Neutrophil (primary cell): ENCODE measurements at regions not wholly inside any gene's neighbourhood (a gene's known extent, or its start where the extent isn't known, plus 50 kb on each side); places are given as distances from the start of the nearest gene placed in this dataset.

Experiments used
- H3K27ac ChIP-seq: fragments of 200-600 bp; sonication (generic); 2 replicates; pipeline ENCODE4 v1.5.1; 2016; ENCODE audit warnings: mild to moderate bottlenecking, moderate library complexity
- H3K27me3 ChIP-seq: fragments of 200-600 bp; sonication (generic); 2 replicates; pipeline ENCODE4 v1.6.0; 2016; ENCODE audit warnings: mild to moderate bottlenecking
- H3K36me3 ChIP-seq: fragments of 200-600 bp; sonication (generic); 2 replicates; pipeline ENCODE4 v1.5.1; 2017
- H3K4me1 ChIP-seq, 2 experiments: fragments of 200-600 bp in 1 of 2; sonication (generic) in 1 of 2; 1 replicate in 1 of 2; 2 replicates in 1 of 2; pipeline versions ENCODE4 v1.5.1 to v1.6.1; 2013 to 2016; ENCODE audit warnings: low read depth in 1 of 2, low read length in 1 of 2, mild to moderate bottlenecking in 1 of 2, moderate library complexity in 1 of 2; ENCODE audit not compliant: control insufficient read depth in 1 of 2, insufficient read depth in 1 of 2
- H3K4me3 ChIP-seq, 2 experiments: fragments of 200-600 bp in 1 of 2; sonication (generic) in 1 of 2; 1 replicate in 1 of 2; 2 replicates in 1 of 2; pipeline ENCODE4 v1.5.1; 2013 to 2016; ENCODE audit warnings: low read depth in 1 of 2, low read length in 1 of 2, mild to moderate bottlenecking in 1 of 2, moderate library complexity in 1 of 2
- H3K9me3 ChIP-seq: fragments of 200-600 bp; sonication (generic); 2 replicates; pipeline ENCODE4 v1.5.1; 2016
- CTCF ChIP-seq: fragments of 200-600 bp; sonication (generic); IDR thresholded peaks from 2 replicates; pipeline ENCODE4 v1.5.1; 2016; ENCODE audit warnings: antibody characterized with exemption

- H3K36me3 ChIP-seq = no peaks in the 10 kb centered on the region
- no peak overlapping the region for H3K4me3 ChIP-seq
- no peak overlapping the region for H3K27ac ChIP-seq
- H3K9me3 ChIP-seq = no peaks in the 10 kb centered on the region
- TF ChIP-seq CTCF = no peak
- no peaks in the 10 kb centered on the region for H3K27me3 ChIP-seq
- no peaks in the 10 kb centered on the region for H3K4me1 ChIP-seq
Measured at GRCh38 chr12:104816845-104817503, 141.1 kb downstream of the SLC41A2 start.

- H3K4me1 ChIP-seq = no peaks in the 10 kb centered on the region
- H3K27me3 ChIP-seq = no peaks in the 10 kb centered on the region
- no peaks in the 10 kb centered on the region for H3K36me3 ChIP-seq
- H3K27ac ChIP-seq = no peak overlapping the region
- TF ChIP-seq CTCF = no peak
- H3K4me3 ChIP-seq = no peak overlapping the region
- H3K9me3 ChIP-seq = no peaks in the 10 kb centered on the region
Measured at GRCh38 chr12:104815935-104816334, 142.2 kb downstream of the SLC41A2 start.

GRCh38 chr12:104814944-104815343, 143.1 kb downstream of the SLC41A2 start:
- no peak overlapping the region for H3K4me3 ChIP-seq
- H3K9me3 ChIP-seq = no peaks in the 10 kb centered on the region
- H3K4me1 ChIP-seq = no peaks in the 10 kb centered on the region
- TF ChIP-seq CTCF = no peak
- H3K36me3 ChIP-seq = no peaks in the 10 kb centered on the region
- no peaks in the 10 kb centered on the region for H3K27me3 ChIP-seq
- no peak overlapping the region for H3K27ac ChIP-seq
